GM20000 (cell line): ENCODE measurements at regions not wholly inside any gene's neighbourhood (a gene's known extent, or its start where the extent isn't known, plus 50 kb on each side); places are given as distances from the start of the nearest gene placed in this dataset.

ENCODE experiments used
- DNase-seq: peaks from one replicate; pipeline ENCODE4 v3.0.0; 2012; ENCODE audit warnings: low spot score
- TF ChIP-seq, protein P1 (sequence below): IDR thresholded peaks from 2 replicates; pipeline ENCODE4 v1.5.1; 2012; ENCODE audit warnings: mild to moderate bottlenecking, control low read depth; ENCODE audit errors: extremely low read depth, missing control alignments

DNA sequence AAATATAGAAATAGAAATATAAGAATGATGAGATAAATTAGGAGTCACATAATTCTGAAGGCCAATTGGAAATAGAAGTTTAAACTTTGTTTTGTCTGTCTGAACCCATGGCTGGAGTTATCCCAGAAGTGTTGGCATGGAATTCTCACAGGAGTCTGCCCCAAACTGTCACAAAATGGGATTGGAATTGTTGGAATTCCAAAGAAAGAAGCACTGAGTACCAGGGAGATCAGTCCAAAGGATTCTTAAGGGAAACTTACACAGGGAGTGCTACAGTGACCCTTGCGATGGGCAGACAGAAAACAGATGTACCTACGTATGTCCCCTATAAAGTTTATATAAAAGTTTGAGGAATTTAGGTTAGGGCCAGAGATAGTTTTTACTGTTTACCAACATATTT is 1607.7 kb downstream of the ARAP2 start:
- DNase-seq = no peak
- TF ChIP-seq, protein P1, sequence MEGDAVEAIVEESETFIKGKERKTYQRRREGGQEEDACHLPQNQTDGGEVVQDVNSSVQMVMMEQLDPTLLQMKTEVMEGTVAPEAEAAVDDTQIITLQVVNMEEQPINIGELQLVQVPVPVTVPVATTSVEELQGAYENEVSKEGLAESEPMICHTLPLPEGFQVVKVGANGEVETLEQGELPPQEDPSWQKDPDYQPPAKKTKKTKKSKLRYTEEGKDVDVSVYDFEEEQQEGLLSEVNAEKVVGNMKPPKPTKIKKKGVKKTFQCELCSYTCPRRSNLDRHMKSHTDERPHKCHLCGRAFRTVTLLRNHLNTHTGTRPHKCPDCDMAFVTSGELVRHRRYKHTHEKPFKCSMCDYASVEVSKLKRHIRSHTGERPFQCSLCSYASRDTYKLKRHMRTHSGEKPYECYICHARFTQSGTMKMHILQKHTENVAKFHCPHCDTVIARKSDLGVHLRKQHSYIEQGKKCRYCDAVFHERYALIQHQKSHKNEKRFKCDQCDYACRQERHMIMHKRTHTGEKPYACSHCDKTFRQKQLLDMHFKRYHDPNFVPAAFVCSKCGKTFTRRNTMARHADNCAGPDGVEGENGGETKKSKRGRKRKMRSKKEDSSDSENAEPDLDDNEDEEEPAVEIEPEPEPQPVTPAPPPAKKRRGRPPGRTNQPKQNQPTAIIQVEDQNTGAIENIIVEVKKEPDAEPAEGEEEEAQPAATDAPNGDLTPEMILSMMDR = no peak

DNA sequence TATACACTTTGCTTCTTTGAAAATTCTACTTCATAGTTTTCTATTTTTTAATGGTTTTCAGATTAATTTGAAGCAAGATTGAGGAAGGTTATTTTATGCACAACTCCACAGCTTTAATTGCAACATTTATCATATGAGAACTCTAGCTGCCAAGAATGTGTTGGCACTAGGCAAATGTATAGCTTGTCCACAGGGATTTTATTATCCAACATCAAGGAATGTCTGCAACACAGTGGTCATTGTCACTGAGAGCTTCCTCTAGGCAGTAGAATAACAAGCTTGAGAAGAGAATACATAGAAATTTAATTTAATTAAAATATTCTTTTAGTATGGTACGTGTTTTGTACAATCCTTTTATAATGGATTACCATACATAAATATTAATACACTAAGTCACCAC is 1600.8 kb downstream of the ARAP2 start:
- no peak for DNase-seq
- TF ChIP-seq, protein P1 = no peak

DNA sequence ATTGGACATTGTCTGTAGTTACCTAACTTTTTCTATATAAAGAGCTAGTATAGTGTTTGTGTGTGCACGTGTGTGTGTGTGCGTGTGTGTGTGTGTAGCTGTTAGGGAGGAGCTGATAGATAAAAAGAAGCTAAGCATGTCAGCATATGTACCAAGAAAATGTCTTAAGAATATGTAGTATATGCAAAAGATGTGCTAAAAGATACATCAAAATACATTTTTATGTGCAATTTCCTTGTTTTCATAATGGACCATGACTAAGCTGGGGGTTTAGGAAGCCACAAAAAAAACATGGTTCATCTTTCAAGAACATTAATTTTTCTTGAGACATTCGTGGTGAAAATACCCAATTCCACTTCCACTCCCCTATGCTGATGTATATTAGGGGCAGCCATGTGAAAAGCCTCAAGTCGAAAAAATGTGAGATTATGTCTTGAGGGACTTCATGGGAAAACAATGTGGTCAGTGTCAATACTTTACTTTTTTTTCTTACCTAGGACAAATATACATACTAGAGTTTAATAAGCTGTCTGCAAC is 1599.7 kb downstream of the ARAP2 start:
- DNase-seq = no peak
- TF ChIP-seq, protein P1 = no peak

DNA sequence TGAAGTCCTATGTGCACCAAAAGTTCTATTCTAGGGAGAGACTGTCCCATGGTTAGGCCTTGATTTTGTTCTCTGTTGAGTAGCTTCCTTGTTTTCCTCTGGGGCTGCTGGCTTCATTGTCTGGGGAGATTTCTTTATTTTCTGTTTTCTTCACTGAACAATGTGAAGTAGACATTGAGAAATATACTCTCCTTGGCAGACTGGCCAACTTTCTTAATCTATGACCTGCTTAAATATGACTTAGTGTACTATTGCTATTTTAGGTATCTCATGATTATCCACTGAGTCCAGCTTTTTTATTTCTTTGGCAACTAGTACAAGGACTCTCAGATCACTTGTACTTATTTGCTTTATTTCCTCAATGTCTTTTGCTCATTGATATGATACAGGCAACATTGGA is 1594.6 kb downstream of the ARAP2 start:
- TF ChIP-seq, protein P1 = no peak

DNA sequence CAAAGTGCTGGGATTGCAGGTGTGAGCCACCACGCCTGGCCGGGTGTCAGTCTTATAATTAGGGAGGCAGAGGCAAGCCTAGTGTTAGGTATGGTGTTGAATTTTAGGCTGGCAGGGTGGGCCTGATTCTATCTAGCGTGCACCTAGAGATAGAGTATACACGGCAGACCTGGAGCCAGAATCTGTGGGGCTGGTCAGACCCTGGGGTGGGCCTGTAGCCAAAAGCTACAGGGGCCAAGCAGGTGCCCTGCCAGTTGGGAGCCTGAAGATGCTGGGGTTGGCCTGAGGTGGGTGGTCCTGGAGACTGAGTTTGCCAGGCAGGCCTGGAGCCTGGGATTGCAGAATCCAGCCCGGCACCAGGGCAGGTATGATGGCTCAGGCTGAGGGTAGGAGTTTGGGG is 1580.3 kb downstream of the ARAP2 start:
- TF ChIP-seq, protein P1 = no peak
- no peak for DNase-seq

More for the DNA sequence above, 1594.6 kb downstream of the ARAP2 start:
- DNase-seq = no peak

DNA sequence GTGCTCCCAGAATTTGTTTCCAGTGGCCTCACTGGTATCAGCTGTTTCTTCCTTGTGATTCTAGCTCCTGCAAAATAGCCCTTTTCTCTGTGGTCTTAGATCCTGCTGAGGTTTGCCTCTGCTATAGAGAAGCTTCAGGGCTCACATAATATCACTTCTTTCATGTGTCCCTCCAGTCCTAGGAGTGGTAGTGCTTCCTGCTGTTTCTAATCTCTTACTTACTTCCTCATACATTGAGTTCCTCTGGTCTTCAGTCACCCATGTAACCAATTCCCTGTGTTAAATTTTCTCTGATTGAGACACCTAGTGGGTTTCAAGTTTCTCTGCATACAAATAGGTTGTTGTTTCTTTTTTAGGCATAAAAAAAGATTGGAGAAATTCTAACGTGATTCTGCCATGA is 1567.9 kb downstream of the ARAP2 start:
- TF ChIP-seq, protein P1 = no peak
- no peak for DNase-seq

DNA sequence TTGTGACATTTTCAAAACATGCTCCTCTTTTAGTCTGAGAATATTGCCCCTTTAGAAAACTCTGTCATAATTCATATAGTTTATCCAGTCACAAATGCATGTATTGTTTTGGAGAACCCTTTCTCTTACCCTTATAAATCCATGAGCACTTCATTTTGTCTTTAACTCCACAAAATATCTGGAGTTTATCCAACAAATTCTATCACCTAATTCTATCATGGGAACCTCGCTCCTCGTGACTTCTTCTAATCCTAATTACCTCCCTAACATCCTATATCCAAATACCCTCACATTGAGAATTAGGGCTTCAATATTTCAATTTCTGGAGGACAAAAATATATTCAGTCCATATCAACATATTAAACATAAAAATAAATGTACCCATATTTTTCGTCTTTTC is 1565.9 kb downstream of the ARAP2 start:
- DNase-seq = no peak
- TF ChIP-seq, protein P1 = no peak
